NB4 (cell line): ENCODE measurements at regions not wholly inside any gene's neighbourhood (a gene's known extent, or its start where the extent isn't known, plus 50 kb on each side); places are given as distances from the start of the nearest gene placed in this dataset.

ENCODE experiments used
- DNase-seq: peaks from one replicate; pipeline ENCODE4 v3.0.0; 2010; ENCODE audit warnings: low read depth
- H3K4me3 ChIP-seq: one replicate; pipeline ENCODE4 v1.5.1; 2011; ENCODE audit warnings: mild to moderate bottlenecking, low read depth, low read length, moderate library complexity
- MYC ChIP-seq: IDR thresholded peaks from 2 replicates; pipeline ENCODE4 v1.6.1; 2011; ENCODE audit warnings: low read depth, low read length
- POLR2A ChIP-seq: IDR thresholded peaks from 2 replicates; pipeline ENCODE4 v1.6.1; 2011; ENCODE audit warnings: mild to moderate bottlenecking; ENCODE audit not compliant: insufficient read length; ENCODE audit errors: extremely low read depth
- TF ChIP-seq, protein P1 (sequence below): IDR thresholded peaks from 2 replicates; pipeline ENCODE4 v1.6.1; 2011; ENCODE audit warnings: low read depth, low read length
- TF ChIP-seq, protein P2 (sequence below): IDR thresholded peaks from one replicate; pipeline ENCODE4 v1.5.1; 2012; ENCODE audit warnings: low read depth, low read length

DNA sequence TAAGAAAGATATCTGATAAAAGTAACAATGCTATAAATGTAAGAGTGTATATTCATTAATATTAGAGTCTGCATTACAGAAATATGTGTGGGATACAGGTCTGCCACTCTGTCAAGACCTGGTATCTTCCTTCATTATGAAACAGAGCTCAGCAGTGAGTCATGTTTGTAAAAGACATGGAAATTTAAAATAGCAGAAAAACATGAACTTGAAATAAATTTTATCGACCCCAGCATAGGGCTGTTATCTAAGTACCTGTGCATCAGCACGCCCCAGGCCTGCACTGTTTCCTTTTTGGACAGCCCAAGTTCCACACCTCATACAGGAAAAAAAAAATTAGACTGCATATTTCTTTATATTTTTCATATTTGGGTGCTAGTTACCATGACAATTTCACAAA, 58.0 kb upstream of the ZPBP start:
- DNase-seq: no peak
- H3K4me3 ChIP-seq: no peak overlapping the region

DNA sequence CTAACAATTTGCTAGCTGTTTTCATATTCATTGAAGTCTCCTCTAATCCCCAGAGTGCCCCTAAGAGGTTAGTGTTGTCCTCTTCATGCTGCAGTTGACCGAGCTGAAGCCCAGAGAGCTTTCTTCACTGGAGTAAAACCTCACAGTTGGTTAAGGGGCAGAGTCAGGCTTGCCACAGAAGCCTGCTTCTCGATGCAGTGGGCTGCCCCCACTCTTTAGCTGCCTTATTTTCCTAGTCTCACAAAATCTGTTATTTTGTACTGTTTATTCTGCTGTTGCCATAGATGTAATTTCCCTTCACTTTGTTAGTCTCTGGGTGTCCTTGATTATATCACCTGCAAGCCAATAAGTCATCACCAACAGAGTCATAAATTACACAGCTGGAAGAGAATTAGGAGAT, 56.3 kb upstream of the ZPBP start:
- DNase-seq: no peak
- H3K4me3 ChIP-seq: no peak overlapping the region
- TF ChIP-seq POLR2A (no peak), MYC (no peak)
- TF ChIP-seq, protein P1, sequence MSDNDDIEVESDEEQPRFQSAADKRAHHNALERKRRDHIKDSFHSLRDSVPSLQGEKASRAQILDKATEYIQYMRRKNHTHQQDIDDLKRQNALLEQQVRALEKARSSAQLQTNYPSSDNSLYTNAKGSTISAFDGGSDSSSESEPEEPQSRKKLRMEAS: no peak
- TF ChIP-seq, protein P2, sequence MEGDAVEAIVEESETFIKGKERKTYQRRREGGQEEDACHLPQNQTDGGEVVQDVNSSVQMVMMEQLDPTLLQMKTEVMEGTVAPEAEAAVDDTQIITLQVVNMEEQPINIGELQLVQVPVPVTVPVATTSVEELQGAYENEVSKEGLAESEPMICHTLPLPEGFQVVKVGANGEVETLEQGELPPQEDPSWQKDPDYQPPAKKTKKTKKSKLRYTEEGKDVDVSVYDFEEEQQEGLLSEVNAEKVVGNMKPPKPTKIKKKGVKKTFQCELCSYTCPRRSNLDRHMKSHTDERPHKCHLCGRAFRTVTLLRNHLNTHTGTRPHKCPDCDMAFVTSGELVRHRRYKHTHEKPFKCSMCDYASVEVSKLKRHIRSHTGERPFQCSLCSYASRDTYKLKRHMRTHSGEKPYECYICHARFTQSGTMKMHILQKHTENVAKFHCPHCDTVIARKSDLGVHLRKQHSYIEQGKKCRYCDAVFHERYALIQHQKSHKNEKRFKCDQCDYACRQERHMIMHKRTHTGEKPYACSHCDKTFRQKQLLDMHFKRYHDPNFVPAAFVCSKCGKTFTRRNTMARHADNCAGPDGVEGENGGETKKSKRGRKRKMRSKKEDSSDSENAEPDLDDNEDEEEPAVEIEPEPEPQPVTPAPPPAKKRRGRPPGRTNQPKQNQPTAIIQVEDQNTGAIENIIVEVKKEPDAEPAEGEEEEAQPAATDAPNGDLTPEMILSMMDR: no peak

More for the DNA sequence above, 58.0 kb upstream of the ZPBP start:
- TF ChIP-seq, protein P1: no peak
- no peak for TF ChIP-seq MYC
- TF ChIP-seq, protein P2: no peak
- no peak for TF ChIP-seq POLR2A

DNA sequence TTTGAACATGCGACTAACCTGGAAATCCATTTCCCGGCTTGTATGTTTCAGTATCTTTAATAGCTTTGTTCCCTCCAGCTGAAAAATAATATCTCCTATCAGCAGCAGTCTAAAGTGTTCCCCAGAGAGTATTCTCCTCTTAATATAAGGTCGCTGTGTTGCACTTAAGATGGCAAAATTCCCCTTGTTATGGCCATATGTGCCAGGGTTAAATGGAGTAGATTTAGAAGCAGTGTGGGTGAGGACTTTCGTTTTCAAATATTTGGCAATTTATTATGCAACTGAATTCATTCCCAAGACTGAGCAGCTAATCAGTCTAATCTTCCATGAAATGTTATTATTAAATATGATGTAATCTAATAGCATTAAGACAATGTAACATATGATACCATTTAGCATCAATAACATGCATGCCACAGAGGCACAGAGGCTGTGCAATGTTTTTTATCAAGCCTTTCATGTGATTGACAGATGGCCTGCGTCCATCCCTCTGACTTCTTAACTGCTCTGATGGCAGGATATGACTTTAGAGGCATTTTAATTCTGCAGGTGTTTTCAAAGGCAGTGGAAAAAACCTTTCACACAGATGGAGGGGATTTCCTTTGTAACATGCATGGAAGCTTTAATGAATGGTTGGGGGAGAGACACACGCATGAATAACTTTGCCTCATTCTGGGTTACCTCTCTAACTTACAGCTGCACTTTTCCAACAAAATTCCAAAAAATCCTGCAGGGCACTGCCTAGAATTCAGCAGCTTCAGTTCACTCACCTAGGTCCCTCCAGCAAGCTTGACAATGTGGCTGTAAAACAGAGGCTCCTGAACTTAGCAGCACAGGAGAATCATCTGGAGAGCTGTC, 55.1 kb upstream of the ZPBP start:
- no peak for DNase-seq
- H3K4me3 ChIP-seq: no peak overlapping the region
- TF ChIP-seq, protein P1: no peak
- no peak for TF ChIP-seq POLR2A
- TF ChIP-seq MYC: no peak
- TF ChIP-seq, protein P2: no peak

DNA sequence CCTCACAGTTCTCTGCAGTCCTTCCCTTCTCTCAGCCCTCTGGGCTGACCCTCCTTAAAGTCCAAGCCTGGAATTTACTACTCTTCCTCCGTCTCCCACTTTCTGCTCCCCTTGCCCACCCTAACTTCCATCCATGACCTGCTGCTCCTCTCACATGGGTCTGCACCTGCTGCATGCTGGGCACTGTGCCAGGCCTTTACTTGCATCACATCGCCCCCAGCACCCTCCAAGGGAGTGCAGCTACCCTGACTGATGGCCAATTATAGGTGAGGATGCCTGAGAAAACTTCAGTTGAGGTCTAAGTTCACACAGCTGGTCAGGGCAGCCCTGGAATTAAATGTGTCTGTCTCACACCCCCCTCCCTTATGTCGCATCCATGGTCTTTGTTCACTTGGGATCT, 53.6 kb upstream of the ZPBP start:
- H3K4me3 ChIP-seq: no peak overlapping the region
- no peak for TF ChIP-seq MYC
- DNase-seq: no peak

DNA sequence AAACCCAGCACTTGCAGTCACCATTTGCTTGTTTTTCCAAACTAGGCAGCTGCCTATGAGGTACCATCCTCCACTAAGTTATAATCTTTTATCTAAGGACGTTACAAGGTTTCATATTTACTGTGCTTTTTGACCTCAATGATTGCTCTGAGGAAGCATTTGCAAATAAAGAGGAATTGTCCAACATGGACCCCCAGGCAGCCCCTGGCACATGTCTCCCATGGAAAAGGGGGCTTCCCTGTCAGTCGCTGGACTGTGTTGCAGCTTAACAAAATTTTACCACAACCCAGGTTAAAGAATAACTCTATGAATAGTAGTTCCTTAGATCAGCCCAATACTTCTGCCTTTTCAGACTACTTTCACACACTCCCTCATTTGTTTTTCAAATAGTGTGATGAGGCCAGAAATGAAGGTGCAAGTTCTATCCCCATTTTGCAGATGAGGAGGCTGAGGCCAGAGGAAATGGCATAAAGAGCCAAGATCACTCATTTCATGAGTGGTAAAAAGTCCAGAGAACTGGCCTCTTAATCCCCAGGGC, 52.8 kb upstream of the ZPBP start:
- TF ChIP-seq POLR2A: no peak
- no peak for DNase-seq
- H3K4me3 ChIP-seq: no peak overlapping the region

DNA sequence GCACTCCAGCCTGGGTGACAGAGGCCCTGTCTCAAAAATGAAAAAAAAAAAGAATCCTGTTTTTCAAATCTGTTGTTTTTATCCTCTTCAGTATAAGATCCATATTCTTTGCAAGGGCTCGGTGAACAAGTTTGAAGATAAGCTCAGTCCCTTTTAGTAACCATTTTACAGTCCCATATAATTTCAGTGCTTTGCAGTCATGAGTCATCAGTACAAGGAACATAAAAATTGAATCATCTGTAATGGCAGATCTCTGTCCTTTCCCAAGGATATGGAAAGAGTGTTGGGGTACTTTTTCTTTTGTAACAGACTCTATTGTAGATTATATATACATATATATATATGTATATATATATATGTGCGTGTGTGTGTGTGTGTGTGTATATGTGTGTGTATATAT, 52.2 kb upstream of the ZPBP start:
- peak; percentile 22 for DNase-seq
- no peak for TF ChIP-seq MYC
- TF ChIP-seq, protein P1: no peak
- TF ChIP-seq, protein P2: no peak
- TF ChIP-seq POLR2A: no peak
- no peak overlapping the region for H3K4me3 ChIP-seq
